ENCODE measurements at regions not wholly inside any gene's neighbourhood (a gene's known extent, or its start where the extent isn't known, plus 50 kb on each side); places are given as distances from the start of the nearest gene placed in this dataset.

DNA sequence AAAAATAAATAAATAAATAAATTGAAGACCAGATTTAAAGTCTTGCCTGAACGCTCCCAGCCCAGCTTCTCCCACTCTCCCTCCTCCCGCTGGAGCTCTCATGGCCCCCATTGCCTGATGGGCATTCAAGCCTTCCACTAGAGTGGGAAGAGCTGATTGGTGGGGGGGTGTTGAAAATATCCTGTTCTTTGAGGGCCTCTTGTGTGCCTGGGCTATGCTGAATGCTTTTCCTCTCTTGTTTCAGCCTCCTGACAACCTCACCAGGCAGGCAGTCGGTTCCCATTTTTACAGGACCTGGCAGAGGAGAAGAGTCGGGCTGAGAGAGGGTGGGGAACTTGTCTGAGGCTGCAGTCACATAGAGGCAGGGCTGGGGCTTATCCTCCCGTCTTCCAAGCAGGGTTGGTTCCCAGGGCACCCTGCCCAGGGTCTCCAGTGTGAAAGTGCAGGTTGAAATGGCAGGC lies 59.2 kb upstream of the SSBP3 start:
- Histone ChIP-seq H3K9me2 (replicated peaks; ENCODE audit: control insufficient read depth, low read length) (no peaks in the 10 kb centered on the region), H3K4me1 (ENCODE audit: control insufficient read depth, low read length) (peaks cover 23% of the 10 kb centered on the region), H3K27ac (ENCODE audit: low read depth, low read length) (no peak overlapping the region), H4K20me1 (ENCODE audit: control insufficient read depth, insufficient read depth, low read depth, low read length) (no peaks in the 10 kb centered on the region), H3K4me3 (ENCODE audit: low read length) (no peak overlapping the region), H3K27me3 (ENCODE audit: control insufficient read depth, low read length) (no peaks in the 10 kb centered on the region), H3K36me3 (ENCODE audit: control insufficient read depth, low read length) (no peaks in the 10 kb centered on the region), H3K79me2 (ENCODE audit: control insufficient read depth, low read length) (no peaks in the 10 kb centered on the region), H3F3A (ENCODE audit: control insufficient read depth, insufficient read depth) (no peaks in the 10 kb centered on the region), H3K4me2 (ENCODE audit: low read length) (no peak overlapping the region), H3K9me3 (ENCODE audit: control insufficient read depth, insufficient read depth, low read length) (no peaks in the 10 kb centered on the region)
- no peak for TF ChIP-seq EZH2phosphoT487 (IDR thresholded peaks at IDR 0.05; ENCODE audit: borderline replicate concordance, low read length)
- no peak for TF ChIP-seq CTCF (IDR thresholded peaks at IDR 0.05; ENCODE audit: low read depth, low read length, poor library complexity, severe bottlenecking)

DNA sequence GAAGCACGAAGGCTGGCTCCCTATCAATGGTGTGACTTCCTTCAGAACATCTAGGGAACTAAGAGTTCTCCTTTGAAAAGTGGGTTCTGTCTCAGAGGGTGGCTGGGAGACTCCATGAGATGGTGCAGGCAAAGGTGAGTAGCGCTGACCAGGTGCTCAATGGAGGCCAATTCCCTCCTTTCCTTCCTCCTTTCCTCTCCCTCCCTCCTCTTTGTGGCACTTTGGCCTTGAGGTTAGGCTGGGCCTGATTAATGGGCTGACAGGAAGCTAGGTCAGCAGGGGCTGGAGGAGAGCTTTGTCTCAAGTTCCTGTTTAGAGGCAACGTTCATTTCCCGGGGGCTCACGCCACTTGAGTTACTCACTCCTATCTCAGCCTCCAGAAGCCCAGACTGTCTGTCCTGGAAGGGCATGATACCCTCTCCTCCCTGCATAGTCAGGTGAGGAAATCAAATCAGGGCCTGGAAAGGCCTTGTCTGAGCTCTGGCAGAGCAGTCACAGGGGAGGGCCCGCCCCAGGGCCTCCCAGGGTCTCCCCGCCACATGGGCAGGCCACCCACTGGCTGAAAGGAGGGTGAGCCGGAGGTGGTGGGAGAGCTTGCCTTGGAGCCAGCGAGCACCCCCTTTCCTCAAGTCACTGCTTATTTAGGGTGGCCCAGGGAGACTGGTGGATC lies 58.4 kb upstream of the SSBP3 start:
- no peaks in the 10 kb centered on the region for H3K79me2 ChIP-seq (ENCODE audit: control insufficient read depth, low read length)
- no peaks in the 10 kb centered on the region for H4K20me1 ChIP-seq (ENCODE audit: control insufficient read depth, insufficient read depth, low read depth, low read length)
- H3F3A ChIP-seq (ENCODE audit: control insufficient read depth, insufficient read depth), result no peaks in the 10 kb centered on the region
- no peaks in the 10 kb centered on the region for H3K36me3 ChIP-seq (ENCODE audit: control insufficient read depth, low read length)
- H3K4me3 ChIP-seq (ENCODE audit: low read length), result no peak overlapping the region
- no peak overlapping the region for H3K27ac ChIP-seq (ENCODE audit: low read depth, low read length)
- H3K4me1 ChIP-seq (ENCODE audit: control insufficient read depth, low read length), result peaks cover 23% of the 10 kb centered on the region
- H3K27me3 ChIP-seq (ENCODE audit: control insufficient read depth, low read length), result no peaks in the 10 kb centered on the region
- H3K9me3 ChIP-seq (ENCODE audit: control insufficient read depth, insufficient read depth, low read length), result no peaks in the 10 kb centered on the region
- TF ChIP-seq CTCF (IDR thresholded peaks at IDR 0.05; ENCODE audit: low read depth, low read length, poor library complexity, severe bottlenecking) (no peak), EZH2phosphoT487 (IDR thresholded peaks at IDR 0.05; ENCODE audit: borderline replicate concordance, low read length) (no peak)
- H3K4me2 ChIP-seq (ENCODE audit: low read length), result no peak overlapping the region
- H3K9me2 ChIP-seq (replicated peaks; ENCODE audit: control insufficient read depth, low read length), result no peaks in the 10 kb centered on the region

DNA sequence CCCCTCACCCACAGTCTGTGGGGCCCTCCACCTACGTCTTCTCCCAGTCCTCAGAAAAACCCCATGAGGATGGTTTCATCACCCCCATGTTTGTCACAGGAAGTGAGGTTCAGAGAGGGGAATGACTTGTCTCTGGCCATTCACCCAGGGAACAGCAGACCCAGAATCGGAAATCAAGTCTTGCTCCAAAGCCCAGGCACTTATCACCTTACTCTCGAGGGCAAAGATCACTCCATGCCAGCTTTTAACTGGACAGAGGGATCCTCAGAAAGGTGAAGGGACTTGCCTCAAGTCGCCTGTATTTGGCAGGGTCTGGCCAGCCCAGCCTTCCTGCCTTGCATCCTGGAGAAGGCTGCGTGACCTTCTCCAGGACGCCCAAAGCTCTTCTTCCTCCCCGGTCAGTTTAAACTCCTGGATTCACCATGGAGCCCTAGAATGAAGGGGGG lies 57.9 kb upstream of the SSBP3 start:
- Histone ChIP-seq H3K79me2 (ENCODE audit: control insufficient read depth, low read length) (no peaks in the 10 kb centered on the region), H3K9me2 (replicated peaks; ENCODE audit: control insufficient read depth, low read length) (no peaks in the 10 kb centered on the region), H3K27ac (ENCODE audit: low read depth, low read length) (no peak overlapping the region), H3K9me3 (ENCODE audit: control insufficient read depth, insufficient read depth, low read length) (no peaks in the 10 kb centered on the region), H4K20me1 (ENCODE audit: control insufficient read depth, insufficient read depth, low read depth, low read length) (no peaks in the 10 kb centered on the region), H3K36me3 (ENCODE audit: control insufficient read depth, low read length) (no peaks in the 10 kb centered on the region), H3K27me3 (ENCODE audit: control insufficient read depth, low read length) (no peaks in the 10 kb centered on the region), H3K4me2 (ENCODE audit: low read length) (peak overlapping the region; percentile 0; the same call in 1 of the 2 replicates), H3F3A (ENCODE audit: control insufficient read depth, insufficient read depth) (no peaks in the 10 kb centered on the region), H3K4me1 (ENCODE audit: control insufficient read depth, low read length) (peaks cover 23% of the 10 kb centered on the region), H3K4me3 (ENCODE audit: low read length) (no peak overlapping the region)
- TF ChIP-seq EZH2phosphoT487 (IDR thresholded peaks at IDR 0.05; ENCODE audit: borderline replicate concordance, low read length) (no peak), CTCF (IDR thresholded peaks at IDR 0.05; ENCODE audit: low read depth, low read length, poor library complexity, severe bottlenecking) (no peak)

All from DOHH2 (cell line).